C4-2B (cell line): ENCODE measurements at regions not wholly inside any gene's neighbourhood (a gene's known extent, or its start where the extent isn't known, plus 50 kb on each side); places are given as distances from the start of the nearest gene placed in this dataset.

Source experiments
- CTCF ChIP-seq: fragments of 450-650 bp; conservative IDR thresholded peaks from 2 replicates; pipeline ENCODE4 v1.5.1; 2017; ENCODE audit warnings: mild to moderate bottlenecking
- ZFX ChIP-seq: fragments of 450-650 bp; IDR thresholded peaks from 2 replicates; pipeline ENCODE4 v1.6.1; 2017

- TF ChIP-seq CTCF (no peak), ZFX (no peak)
Observed at GRCh38 chrX:109264878-109265277, 217.0 kb downstream of the GUCY2F start.
